ENCODE measurements at regions not wholly inside any gene's neighbourhood (a gene's known extent, or its start where the extent isn't known, plus 50 kb on each side); places are given as distances from the start of the nearest gene placed in this dataset.

DNA sequence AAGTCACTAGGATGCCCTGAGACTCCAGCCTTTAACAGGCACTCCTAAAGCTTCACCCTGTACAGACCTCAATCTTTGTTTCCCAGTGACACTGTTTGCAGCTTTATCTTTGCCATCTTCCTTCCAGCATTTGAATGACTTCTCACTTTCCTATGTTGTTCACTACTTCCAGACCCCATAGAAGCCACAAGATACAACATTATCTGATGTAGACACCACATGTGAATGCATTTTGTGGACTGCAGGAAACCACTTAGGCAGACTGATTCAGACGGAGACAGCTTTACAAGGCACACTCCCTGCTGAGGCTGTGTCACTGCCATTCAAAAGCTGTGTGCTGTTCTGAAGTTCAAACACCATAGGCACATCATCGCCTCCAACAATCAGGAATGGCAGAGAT lies 67.3 kb upstream of the SPATS2L start:
- TF ChIP-seq, protein P1, sequence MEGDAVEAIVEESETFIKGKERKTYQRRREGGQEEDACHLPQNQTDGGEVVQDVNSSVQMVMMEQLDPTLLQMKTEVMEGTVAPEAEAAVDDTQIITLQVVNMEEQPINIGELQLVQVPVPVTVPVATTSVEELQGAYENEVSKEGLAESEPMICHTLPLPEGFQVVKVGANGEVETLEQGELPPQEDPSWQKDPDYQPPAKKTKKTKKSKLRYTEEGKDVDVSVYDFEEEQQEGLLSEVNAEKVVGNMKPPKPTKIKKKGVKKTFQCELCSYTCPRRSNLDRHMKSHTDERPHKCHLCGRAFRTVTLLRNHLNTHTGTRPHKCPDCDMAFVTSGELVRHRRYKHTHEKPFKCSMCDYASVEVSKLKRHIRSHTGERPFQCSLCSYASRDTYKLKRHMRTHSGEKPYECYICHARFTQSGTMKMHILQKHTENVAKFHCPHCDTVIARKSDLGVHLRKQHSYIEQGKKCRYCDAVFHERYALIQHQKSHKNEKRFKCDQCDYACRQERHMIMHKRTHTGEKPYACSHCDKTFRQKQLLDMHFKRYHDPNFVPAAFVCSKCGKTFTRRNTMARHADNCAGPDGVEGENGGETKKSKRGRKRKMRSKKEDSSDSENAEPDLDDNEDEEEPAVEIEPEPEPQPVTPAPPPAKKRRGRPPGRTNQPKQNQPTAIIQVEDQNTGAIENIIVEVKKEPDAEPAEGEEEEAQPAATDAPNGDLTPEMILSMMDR (IDR thresholded peaks at IDR 0.05; ENCODE audit: insufficient read depth, low read depth, low read length) = no peak
- TF ChIP-seq EZH2 (IDR thresholded peaks at IDR 0.05; ENCODE audit: insufficient read depth, low read length) = no peak

All from astrocyte (in vitro differentiated cells and primary cell).